ENCODE measurements at regions not wholly inside any gene's neighbourhood (a gene's known extent, or its start where the extent isn't known, plus 50 kb on each side); places are given as distances from the start of the nearest gene placed in this dataset.

DNA sequence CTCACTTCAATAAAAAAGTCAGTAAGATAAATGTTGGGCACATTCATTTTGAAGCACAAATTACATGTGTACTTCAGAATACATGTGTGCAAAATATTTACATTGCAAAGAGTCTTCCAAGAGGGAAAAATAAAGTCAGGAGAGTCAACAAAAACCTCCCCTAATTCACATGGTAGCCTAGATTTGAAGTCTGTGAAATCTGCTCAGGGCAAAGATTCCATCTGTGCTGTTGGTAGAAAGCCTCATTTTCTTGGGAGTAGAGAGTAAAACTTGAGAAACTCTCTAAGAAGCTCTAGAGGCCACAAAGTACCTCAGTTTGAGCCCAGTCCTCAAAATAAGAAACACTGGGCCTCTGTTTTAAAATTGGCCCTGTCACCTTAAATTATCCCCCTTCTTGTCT lies 303.4 kb downstream of the RAB28 start:
- DNase-seq = no peak

DNA sequence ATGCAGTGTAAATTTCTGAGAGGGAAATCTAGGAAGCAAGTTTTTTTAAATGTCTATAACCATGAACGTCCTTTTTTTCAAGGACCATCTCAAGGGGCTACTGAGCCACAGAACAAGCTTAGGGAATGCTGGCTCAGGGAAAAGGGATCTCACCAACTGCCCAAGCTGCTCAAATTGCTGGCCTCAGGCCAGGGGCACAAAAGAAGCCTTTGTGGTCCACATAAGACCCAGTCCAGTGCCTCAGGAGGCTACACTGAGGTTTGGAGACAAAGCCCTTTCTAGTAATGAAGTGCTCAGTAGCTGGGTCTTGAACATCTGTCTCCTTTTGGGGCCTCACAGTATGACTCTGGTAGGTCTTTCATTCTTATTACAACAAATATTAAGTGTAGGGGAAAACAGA lies 305.5 kb downstream of the RAB28 start:
- no peak for DNase-seq

DNA sequence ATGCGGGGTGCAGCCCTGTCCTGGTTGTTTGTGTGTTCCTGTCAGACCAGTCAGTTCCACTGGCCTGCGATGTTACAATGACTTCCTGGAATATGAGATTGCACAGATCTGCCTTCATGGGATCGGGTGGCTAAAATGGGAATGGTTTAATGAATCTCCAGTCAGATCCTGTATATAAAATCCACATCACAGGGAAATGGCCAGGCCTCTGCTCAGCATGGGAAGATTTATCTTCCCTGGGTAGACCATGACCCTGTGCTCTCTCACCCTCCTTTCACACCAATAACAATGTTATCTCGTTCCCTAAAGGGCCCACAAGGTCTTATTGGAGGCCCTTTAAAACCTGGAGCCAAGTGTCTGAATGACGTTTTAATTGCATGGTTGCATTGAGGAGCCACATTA lies 307.4 kb downstream of the RAB28 start:
- no peak for DNase-seq

DNA sequence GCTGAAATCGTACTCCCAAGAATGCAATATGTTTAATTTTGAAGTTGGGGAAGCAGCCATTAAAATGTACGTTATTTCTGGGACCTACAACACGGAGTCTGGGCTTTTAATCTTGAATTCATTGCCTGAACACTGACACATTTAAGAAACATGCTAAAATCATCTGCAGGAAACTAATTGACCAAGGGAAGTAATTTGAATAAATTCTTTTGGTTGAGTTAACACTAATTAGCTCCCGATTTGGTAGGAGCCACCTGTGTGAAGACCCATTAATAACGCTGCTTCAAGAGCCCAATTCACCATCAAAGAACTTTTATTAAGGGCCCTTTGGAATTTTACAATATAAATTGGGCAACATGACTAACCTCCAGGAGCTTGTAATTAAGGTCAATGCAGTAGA lies 309.2 kb downstream of the RAB28 start:
- no peak for DNase-seq

DNA sequence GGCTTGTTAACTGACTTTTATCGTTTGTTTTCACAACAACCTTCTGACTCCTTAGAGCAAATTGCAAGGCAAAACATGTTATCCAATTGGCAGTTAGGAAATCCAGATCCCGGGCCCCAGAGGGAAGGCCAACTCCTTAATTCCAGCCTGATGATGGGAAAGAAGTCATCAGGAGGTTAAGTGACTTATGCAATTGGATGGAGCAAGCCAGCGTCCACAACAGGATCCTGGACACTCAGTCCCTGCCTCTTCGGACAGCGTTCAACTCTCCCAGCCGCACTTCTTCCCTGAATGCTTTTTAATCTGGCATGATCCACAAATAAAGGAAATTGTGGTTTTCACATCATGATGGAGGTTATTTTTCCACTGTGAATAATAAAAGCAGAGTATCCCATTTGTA lies 310.1 kb downstream of the RAB28 start:
- DNase-seq = no peak

DNA sequence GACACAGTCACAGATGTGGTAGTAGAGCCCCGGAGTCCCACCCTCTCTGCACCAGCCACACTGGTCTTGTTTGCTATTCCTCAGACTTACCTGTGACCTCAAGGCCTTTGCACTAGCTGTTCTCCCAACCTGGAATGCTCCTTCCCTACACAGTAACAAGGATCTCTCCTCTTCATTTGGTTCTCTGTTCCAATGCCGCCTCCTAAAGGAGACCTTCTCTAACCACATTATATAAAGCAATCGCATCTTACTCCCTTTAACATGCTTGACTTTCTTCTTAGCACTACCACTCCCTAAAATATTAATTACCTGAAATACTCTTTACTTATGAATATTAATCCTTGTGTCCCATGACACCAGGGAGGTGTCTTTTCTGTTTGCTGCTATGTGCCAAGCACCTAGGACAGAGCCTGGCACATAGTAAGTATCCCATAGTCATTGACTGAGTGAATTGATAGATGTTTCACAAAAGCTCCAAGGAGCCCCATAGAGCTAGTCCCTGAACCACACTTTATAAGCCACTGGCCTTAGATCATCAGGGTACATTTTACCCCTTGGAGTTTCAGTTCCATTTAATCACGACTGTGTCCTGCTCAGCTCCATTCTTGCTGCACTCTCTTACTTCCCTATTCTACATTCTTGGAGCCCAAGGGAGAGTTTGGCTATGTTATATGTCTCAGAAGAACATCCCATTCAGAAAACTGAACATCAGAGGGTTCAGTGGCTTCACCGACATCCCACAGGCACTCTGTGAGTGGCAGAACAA lies 312.7 kb downstream of the RAB28 start:
- no peak for DNase-seq

DNA sequence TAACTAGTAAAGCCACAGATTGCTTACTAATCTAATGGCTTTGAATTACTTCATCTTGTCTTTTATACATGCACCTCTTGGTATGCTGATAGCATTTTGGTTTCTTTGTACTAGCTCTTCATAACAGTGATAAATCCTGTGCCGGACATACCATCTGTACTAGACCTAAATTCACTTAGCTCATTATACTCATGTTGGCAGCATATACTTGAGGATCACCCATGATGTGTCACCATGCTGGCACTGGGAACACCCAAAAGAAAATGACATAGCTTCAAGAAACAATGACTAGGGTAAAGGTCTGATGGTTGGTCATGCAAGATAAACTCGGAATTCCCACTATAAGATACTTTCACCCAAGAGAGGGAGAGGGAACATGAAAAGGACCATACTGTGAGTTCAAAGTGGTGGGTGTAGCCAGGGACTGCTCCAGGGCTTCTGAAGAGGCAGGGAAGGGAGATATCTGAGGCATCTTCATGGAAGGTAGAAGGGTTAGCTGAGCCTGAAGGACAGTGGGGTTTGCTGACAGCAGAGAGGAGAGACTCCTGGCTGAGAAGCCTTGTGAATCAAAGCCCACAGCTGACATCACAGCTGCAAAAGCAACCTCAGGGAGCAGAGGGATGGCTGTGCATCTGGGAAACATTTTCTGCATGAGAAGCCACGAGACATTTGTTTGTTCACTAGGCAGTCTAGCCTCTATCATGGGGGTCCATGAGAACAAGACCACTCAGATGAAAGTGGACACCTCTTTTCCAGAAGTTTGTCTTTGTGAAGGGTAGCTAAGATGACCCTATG lies 314.2 kb downstream of the RAB28 start:
- no peak for DNase-seq

DNA sequence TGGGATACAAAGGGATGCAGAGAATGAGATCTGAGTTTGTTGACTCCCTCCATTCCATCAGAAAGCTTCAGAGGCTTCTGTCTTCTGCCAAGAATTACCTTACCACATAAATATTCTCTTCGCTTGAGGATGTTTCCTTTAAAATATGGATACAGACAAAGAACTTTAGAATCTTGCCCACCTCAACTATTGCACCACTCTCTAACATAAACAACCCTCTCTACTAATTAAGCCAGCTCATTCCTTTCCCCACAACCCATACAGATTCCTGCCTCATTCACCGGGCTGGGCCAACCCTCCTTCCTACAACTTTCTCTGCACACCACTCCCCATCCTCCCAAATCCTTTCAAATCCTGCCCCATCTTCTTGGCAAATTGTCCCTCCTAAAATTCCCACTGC lies 315.8 kb downstream of the RAB28 start:
- no peak for DNase-seq

DNA sequence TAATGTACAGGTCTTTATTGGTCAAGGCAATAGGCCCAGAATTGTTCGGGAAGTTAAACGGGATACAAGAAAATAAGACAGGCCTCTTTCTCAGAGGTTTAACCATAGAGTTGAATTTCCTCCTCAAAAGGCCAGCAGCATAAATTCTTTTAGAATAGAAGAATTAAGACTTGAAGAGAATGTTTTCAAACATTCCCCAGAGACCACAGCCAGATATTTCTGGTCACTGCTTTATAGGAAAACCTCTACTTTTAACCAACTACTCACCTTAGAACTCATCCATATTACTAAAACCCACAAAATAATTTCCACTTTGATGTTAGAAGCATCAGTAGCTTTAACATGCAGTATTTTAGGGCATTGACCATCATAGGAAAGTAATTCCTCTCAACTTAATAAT lies 317.9 kb downstream of the RAB28 start:
- DNase-seq = no peak

DNA sequence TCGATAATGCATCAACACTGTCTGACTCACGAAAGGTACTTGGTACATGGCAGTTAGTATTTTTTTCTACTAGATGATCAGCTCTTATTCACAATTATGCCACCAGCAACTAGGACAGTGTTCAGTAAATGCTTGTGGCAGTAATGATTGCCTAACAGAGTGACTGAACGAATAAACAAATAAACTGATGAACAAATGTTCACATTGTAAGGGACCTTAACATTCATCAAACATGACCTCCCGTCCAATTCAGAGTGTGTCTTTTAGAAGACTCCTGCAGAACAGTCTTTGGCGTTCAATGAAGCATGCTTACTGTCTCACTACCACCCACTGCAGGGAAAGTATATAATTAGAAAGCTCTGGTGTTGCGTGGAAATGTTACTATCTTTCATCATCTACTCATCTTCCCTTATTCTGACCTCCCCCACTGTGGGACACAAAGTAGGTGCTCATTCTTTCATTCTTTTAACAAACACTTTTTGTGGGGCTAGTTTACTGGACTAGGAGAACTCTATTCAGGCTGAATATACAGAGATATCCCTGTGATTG lies 319.3 kb downstream of the RAB28 start:
- DNase-seq = no peak

DNA sequence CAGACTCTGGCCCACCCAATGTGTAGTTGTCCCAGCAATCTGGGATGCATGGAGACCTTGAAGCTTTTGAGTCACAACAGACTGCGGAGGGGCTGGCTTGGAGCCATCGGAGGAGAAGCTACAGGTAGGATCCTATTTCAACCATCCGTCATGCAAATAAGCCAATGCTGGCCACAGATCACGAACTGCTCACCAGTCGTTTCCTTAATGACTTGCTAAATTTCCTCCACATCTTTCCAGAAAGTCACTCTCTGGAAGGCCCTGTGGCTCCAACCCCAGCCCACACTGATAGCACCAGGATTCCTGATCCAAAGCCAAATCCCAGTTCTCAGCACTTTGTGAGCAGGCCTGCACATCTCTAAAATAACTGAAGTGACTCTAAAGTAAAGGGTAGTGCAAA lies 321.3 kb downstream of the RAB28 start:
- DNase-seq = no peak

DNA sequence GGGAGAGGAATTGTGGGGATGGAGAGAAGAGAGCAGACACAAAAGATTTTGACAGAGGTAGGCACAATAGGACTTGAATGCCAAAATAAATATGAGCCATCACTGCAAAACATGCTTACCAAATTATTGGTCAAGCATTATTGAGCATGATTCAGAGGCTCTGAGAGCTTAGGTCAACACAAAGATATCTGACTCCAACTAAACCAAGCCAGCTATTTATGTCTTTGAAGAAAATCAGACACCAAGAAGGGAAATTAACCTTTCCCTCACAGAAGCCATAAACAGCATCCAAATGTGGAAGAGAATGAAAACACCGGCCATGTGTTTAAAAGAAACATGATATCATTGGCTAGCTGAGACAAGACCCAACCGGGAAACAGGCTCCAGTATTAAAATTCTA lies 323.2 kb downstream of the RAB28 start:
- no peak for DNase-seq

DNA sequence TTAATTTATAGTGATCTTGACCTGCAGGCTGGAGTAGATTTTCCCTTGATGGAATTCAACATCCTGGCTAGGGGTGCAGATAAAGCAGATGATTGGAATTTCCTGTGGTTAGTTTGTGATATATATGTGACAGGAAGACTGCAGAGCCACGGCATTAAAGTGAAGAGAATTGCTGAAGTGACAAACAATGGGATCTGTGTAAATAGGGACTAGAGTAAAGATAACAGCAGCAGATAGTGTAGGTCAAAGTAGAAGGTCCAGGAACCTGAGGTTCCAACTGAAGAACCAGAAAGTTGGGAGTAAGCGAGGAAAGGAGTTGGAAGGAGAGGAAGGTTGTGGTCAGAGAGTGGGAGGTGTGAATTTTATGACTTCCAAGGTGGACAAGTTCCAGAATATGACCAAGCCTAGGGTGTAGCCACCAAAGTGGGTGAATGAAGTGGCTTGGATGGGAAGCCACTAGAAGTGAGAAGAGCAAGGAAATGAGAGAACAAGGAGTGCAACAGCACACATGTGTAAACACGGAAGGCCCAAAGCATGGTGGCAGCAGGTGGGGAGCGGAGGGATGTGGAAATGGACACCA lies 325.0 kb downstream of the RAB28 start:
- DNase-seq = no peak

DNA sequence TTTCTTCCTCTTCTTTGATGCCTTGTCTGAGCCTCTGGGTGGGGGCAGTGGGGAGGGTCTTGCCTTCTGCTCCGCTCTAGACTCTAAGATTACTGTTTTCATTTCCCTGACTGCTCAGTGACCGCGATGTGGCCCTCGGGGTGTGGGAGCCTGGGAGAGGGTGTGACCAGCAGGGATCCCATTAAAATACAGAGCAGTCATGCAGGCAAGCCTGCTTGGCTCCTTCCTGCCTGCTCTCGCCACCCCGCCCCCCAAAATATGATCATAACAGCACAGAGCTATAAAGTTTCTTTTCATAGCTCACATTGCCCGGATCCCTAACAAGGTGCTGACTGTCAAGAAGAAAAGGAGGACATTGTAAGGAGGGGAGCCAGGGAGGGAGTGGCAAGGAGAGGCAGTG lies 332.9 kb downstream of the RAB28 start:
- DNase-seq = no peak

DNA sequence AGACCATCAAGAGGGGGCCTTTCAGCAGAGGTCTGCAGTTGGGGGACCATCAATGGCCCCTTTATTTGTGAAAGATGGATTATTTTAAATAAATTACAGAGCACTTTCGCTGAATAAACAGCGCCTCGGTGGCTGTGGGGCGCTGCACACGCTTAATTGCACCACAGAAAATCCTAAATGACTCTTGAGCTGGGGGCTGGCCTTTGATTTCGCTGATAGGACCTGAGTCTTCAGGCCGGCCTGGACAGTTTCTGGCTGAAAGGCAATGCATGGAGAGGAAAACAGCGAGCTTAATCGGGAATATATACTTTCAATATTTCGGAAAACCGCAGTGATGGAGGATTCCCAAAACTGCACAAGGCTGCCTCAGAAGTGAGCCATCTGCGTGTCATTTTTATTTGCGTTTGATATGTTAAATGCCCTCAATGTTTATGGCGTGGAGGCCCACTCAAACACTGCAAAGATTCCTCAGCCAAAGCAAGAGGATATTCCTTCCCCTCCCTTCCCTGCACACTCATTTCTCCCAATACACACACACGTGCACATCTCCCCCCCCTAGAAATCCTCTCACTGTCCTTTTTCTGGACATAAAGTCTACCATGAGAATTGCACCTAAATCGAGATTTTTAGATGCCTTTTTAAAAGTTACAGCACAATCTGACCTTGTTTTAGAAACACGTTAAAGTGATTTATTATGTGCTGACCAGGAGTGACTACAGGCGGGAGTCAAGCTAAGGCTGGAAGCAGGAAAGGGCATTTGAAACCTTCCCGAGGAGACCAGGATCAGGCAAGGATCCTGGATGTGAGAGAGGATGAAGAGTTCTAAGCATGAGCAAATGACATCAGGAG lies 340.7 kb downstream of the RAB28 start:
- DNase-seq = no peak

DNA sequence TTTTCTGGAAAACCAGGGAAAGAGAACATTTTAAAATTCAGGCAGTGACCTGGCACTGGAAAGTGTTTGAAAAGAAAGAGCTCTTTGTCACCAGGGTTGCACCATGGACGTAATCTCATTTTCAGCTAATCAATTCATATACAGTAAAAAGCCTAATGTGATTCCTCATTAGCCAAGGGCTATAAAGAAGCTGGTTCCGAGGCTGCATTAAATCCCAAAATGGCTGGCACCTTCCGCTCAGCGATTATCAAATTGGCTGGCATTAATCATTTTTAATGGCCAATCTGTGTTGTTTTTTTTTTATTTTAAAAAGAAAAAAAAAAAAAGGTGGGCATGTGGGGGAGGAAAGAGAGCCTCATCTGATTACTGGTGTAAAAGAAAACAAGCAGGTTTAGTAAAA lies 341.4 kb downstream of the RAB28 start:
- DNase-seq = no peak

DNA sequence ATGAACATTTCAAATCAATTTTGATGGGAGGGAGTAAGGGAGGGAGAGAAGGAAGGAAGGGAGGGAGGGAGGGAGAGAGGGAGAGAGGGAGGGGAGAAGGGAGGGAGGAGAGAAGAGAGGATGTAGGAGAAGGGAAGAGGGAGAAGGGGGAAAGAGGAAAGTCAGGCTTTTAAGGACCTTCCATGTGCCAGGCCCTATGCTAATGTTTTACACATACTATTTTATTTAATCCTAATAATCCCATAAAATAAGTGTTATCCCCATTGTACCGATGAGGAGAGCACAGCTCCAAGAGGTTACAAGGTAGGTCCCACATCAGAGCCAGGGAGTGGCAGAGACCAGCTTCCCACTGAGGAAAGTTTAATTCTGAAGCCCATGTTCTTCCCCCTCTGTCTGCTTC lies 341.9 kb downstream of the RAB28 start:
- no peak for DNase-seq

DNA sequence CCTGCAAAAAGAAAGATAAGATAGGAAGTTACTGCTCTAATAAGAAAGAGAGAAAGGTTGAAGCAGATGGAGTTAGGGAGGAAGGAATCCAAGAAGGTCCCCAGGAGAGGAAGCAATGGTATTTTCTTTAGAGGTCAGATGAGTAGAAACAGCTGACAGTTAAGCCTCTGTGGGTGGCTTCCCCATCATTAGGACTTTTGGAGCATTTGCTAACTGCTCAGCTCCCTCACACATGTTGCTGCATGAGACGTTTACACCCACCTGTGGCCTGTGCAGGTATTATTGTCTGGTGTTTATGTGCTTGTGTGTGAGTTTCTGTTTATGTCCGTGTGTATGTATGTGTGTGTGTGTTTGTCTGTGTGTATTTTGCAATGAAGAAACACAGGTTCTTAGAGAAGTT lies 346.8 kb downstream of the RAB28 start:
- no peak for DNase-seq

DNA sequence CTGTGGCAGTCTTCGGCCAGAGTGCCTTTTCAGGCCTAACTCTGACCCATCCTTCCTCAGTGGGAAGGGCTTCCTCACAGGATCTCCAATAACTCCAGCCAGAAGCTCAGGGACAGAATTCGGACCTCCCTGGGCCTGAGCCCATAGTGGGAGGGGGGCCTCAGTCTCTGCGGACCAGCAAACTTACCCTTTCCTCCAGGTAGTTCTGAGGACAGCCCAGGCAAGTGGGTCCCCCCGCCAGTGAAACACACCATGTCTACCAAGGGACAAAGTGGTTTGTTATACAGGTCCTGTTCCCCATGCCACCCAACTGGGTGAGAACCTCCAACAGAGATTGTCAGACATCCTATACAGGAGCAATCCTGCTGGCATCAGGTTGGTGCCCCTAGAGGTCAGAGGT lies 350.4 kb downstream of the RAB28 start:
- no peak for DNase-seq

DNA sequence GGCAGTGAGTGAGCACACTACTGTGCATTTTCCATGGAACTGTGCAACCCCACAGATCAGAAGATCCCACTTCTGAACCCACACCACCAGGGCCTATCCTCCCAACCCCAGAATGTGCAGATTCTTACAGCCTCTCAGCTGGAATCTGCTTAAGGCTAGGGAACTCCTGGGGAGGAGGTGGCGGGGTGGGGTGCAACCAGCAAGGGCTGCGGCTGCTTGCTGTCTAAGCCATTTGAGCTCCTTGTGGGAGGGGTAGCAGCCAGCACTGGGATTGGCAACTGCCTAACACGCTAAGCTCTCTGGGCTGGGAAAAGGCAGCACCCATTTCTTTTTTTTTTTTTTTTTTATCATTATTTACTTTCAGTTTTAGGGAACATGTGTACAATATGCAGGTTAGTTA lies 353.3 kb downstream of the RAB28 start:
- no peak for DNase-seq

DNA sequence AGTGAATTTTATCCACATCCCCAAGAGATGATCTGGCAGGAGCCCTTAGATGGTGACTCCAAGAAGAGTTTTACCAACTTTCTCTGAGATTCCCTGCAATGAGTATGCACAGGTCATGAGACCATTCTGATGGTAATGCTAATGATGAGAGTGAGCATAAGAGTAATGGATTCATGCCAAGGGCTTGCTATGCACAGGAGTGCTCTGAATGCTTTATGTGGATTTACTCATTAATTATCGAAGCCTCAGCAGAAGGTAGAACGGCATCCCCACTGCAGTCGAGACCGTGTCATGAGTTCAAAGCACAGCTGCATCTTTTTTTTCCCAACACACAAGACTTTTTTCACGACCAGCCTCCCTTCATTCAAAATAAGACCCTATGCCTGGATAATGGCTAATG lies 355.0 kb downstream of the RAB28 start:
- no peak for DNase-seq

DNA sequence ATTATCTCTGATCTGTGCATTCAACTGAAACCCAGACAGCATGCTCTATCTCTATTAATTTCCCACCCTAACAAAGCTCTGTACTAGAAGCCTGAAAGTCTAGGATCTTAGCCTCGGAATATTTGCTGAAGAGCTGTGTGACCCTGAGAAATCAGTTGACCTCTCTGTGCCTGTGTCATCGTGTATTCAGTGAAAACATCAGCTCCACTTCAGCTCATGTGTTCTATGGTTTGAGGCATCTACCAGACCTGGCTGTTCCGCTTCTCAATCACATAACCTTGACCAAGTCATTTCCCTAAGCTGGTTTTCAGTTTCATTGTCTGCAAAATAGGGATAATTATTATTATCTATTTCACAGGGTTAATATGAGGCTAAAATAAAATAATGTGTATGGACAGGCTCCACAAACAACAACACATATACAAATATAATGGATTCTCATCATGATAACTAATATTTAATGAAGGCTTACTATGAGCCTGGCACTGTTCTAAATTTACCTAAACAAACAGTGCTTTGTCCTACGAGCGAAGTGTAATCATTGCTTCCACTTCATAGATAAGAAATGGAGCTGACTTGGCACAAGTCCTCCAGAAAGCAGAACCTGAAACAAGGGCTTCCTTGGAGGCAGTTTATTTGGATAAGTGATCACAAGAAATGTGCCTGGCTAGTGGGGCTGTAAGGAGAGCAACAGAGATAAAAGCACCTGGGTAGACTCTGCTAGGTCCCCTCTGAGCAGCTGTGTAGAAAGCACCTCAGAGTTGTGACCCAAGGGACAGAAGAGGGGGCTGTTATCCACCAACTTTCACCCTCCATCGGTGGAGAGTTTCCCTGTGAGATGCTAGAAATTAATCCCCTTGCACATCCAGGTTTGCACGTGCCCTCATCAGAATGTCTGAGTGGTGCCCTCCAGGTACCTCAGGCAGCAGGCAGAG lies 356.9 kb downstream of the RAB28 start:
- no peak for DNase-seq

Measured in GF-D8 (cell line).